ENCODE measurements at regions not wholly inside any gene's neighbourhood (a gene's known extent, or its start where the extent isn't known, plus 50 kb on each side); places are given as distances from the start of the nearest gene placed in this dataset.

GRCh38 chr10:33012306-33012705 lies 54.3 kb upstream of the ITGB1 start:
- TF ChIP-seq POLR2A (IDR thresholded peaks at IDR 0.05) = no peak
- TF ChIP-seq CTCF (IDR thresholded peaks at IDR 0.05) = no peak

Measured in vagina (tissue), 2 donors.